ENCODE measurements at regions not wholly inside any gene's neighbourhood (a gene's known extent, or its start where the extent isn't known, plus 50 kb on each side); places are given as distances from the start of the nearest gene placed in this dataset.

GRCh38 chr2:4947911-4948310, 744.3 kb upstream of the SOX11 start:
- no peak for TF ChIP-seq CTCF (IDR thresholded peaks at IDR 0.05; ENCODE audit: insufficient read depth, low read length, poor library complexity, severe bottlenecking)
- DNase-seq (ENCODE audit: low read depth), result no peak
- no peak overlapping the region for H3K4me3 ChIP-seq (ENCODE audit: low read depth, low read length)
- no peaks in the 10 kb centered on the region for H3K27me3 ChIP-seq (ENCODE audit: control insufficient read depth, insufficient read depth, low read length)
- H3K36me3 ChIP-seq (ENCODE audit: control insufficient read depth, insufficient read depth, low read length), result no peaks in the 10 kb centered on the region

GRCh38 chr2:4951368-4951767, 740.8 kb upstream of the SOX11 start:
- H3K27me3 ChIP-seq (ENCODE audit: control insufficient read depth, insufficient read depth, low read length), result no peaks in the 10 kb centered on the region
- no peak for DNase-seq (ENCODE audit: low read depth)
- no peak for TF ChIP-seq CTCF (IDR thresholded peaks at IDR 0.05; ENCODE audit: insufficient read depth, low read length, poor library complexity, severe bottlenecking)
- no peak overlapping the region for H3K4me3 ChIP-seq (ENCODE audit: low read depth, low read length)
- H3K36me3 ChIP-seq (ENCODE audit: control insufficient read depth, insufficient read depth, low read length), result no peaks in the 10 kb centered on the region

GRCh38 chr2:4959219-4959618, 733.0 kb upstream of the SOX11 start:
- no peak overlapping the region for H3K4me3 ChIP-seq (ENCODE audit: low read depth, low read length)
- no peak for DNase-seq (ENCODE audit: low read depth)
- no peaks in the 10 kb centered on the region for H3K36me3 ChIP-seq (ENCODE audit: control insufficient read depth, insufficient read depth, low read length)
- H3K27me3 ChIP-seq (ENCODE audit: control insufficient read depth, insufficient read depth, low read length), result no peaks in the 10 kb centered on the region
- no peak for TF ChIP-seq CTCF (IDR thresholded peaks at IDR 0.05; ENCODE audit: insufficient read depth, low read length, poor library complexity, severe bottlenecking)

GRCh38 chr2:4962419-4962818, 729.8 kb upstream of the SOX11 start:
- DNase-seq (ENCODE audit: low read depth), result no peak
- no peak overlapping the region for H3K4me3 ChIP-seq (ENCODE audit: low read depth, low read length)
- no peaks in the 10 kb centered on the region for H3K27me3 ChIP-seq (ENCODE audit: control insufficient read depth, insufficient read depth, low read length)
- H3K36me3 ChIP-seq (ENCODE audit: control insufficient read depth, insufficient read depth, low read length), result no peaks in the 10 kb centered on the region
- TF ChIP-seq CTCF (IDR thresholded peaks at IDR 0.05; ENCODE audit: insufficient read depth, low read length, poor library complexity, severe bottlenecking), result no peak

GRCh38 chr2:4963106-4963505, 729.1 kb upstream of the SOX11 start:
- no peak for DNase-seq (ENCODE audit: low read depth)
- no peak overlapping the region for H3K4me3 ChIP-seq (ENCODE audit: low read depth, low read length)
- TF ChIP-seq CTCF (IDR thresholded peaks at IDR 0.05; ENCODE audit: insufficient read depth, low read length, poor library complexity, severe bottlenecking), result no peak
- H3K27me3 ChIP-seq (ENCODE audit: control insufficient read depth, insufficient read depth, low read length), result no peaks in the 10 kb centered on the region
- no peaks in the 10 kb centered on the region for H3K36me3 ChIP-seq (ENCODE audit: control insufficient read depth, insufficient read depth, low read length)

- no peak for DNase-seq (ENCODE audit: low read depth)
- Histone ChIP-seq H3K27me3 (ENCODE audit: control insufficient read depth, insufficient read depth, low read length) (no peaks in the 10 kb centered on the region), H3K36me3 (ENCODE audit: control insufficient read depth, insufficient read depth, low read length) (no peaks in the 10 kb centered on the region), H3K4me3 (ENCODE audit: low read depth, low read length) (no peak overlapping the region)
- TF ChIP-seq CTCF (IDR thresholded peaks at IDR 0.05; ENCODE audit: insufficient read depth, low read length, poor library complexity, severe bottlenecking), result no peak
Measured at GRCh38 chr2:4964001-4964540, 728.1 kb upstream of the SOX11 start.
